GM18907 (cell line): ENCODE measurements at regions not wholly inside any gene's neighbourhood (a gene's known extent, or its start where the extent isn't known, plus 50 kb on each side); places are given as distances from the start of the nearest gene placed in this dataset.

Experiments used
- ATAC-seq: cut with Tn5 transposase; IDR thresholded peaks from one replicate; pipeline ENCODE4 v1.9.1; 2021; ENCODE audit warnings: mild to moderate bottlenecking, moderate library complexity; ENCODE audit not compliant: unreplicated experiment

- ATAC-seq: no peak
Measured at GRCh38 chr4:123788577-123788976, 392.0 kb downstream of the SPRY1 start.

- ATAC-seq: no peak
Measured at GRCh38 chr4:123790681-123791080, 394.1 kb downstream of the SPRY1 start.

- no peak for ATAC-seq
Measured at GRCh38 chr4:123802082-123802645, 405.6 kb downstream of the SPRY1 start.

GRCh38 chr4:123802933-123803332 lies 406.3 kb downstream of the SPRY1 start:
- no peak for ATAC-seq

GRCh38 chr4:123804196-123804721 lies 407.7 kb downstream of the SPRY1 start:
- no peak for ATAC-seq

- no peak for ATAC-seq
Measured at GRCh38 chr4:123806056-123806455, 409.5 kb downstream of the SPRY1 start.

- ATAC-seq: no peak
Measured at GRCh38 chr4:123807187-123807586, 410.6 kb downstream of the SPRY1 start.

GRCh38 chr4:123807866-123808265 lies 411.3 kb downstream of the SPRY1 start:
- no peak for ATAC-seq

- ATAC-seq: no peak
Measured at GRCh38 chr4:123809864-123810263, 413.3 kb downstream of the SPRY1 start.

- no peak for ATAC-seq
Measured at GRCh38 chr4:123812066-123812390, 415.4 kb downstream of the SPRY1 start.

- ATAC-seq: no peak
Measured at GRCh38 chr4:123813901-123814300, 417.3 kb downstream of the SPRY1 start.

- ATAC-seq: no peak
Measured at GRCh38 chr4:123816462-123816861, 419.9 kb downstream of the SPRY1 start.

GRCh38 chr4:123817025-123817688 lies 420.6 kb downstream of the SPRY1 start:
- no peak for ATAC-seq

- no peak for ATAC-seq
Measured at GRCh38 chr4:123819362-123820035, 422.9 kb downstream of the SPRY1 start.

- ATAC-seq: no peak
Measured at GRCh38 chr4:123821861-123822260, 425.3 kb downstream of the SPRY1 start.

- no peak for ATAC-seq
Measured at GRCh38 chr4:123822353-123822752, 425.8 kb downstream of the SPRY1 start.

- no peak for ATAC-seq
Measured at GRCh38 chr4:123823244-123823643, 426.6 kb downstream of the SPRY1 start.

- no peak for ATAC-seq
Measured at GRCh38 chr4:123824524-123824923, 427.9 kb downstream of the SPRY1 start.

- no peak for ATAC-seq
Measured at GRCh38 chr4:123825596-123826291, 429.1 kb downstream of the SPRY1 start.

- no peak for ATAC-seq
Measured at GRCh38 chr4:123826896-123827295, 430.3 kb downstream of the SPRY1 start.

GRCh38 chr4:123827511-123827910 lies 430.9 kb downstream of the SPRY1 start:
- no peak for ATAC-seq

GRCh38 chr4:123830930-123831329 lies 434.3 kb downstream of the SPRY1 start:
- no peak for ATAC-seq
